MCF 10A (cell line): ENCODE measurements at regions not wholly inside any gene's neighbourhood (a gene's known extent, or its start where the extent isn't known, plus 50 kb on each side); places are given as distances from the start of the nearest gene placed in this dataset.

Source experiments
- BruUV-seq: library from RNA; stranded (reverse); fragments of 400-500 nt; replicated peaks from 2 replicates; lab custom pipeline; 2021; lab: Mats Ljungman, UMichigan
- CTCF ChIA-PET: fragments of 300-600 bp; sonication (Branson Sonifier 250); formaldehyde crosslinking; extraction: SDS; loops from one replicate; lab custom pipeline; 2021; ENCODE audit warnings: antibody characterized with exemption, inconsistent platforms; lab: Yijun Ruan, JAX
- POLR2A ChIA-PET: fragments of 300-600, 350-650 bp; sonication (Branson Sonifier 250); formaldehyde crosslinking; extraction: SDS; loops from one replicate; lab custom pipeline; 2020; ENCODE audit warnings: antibody characterized with exemption, inconsistent platforms; lab: Yijun Ruan, JAX
- DNase-seq: peaks from one replicate; pipeline ENCODE4 v3.0.0-alpha.2; 2018; ENCODE audit not compliant: unreplicated experiment
- H3K27ac Mint-ChIP-seq: one replicate; pipeline ENCODE4 v1.8.0; 2022; ENCODE audit warnings: mild to moderate bottlenecking, low read depth, mixed read lengths; ENCODE audit not compliant: unreplicated experiment
- H3K27me3 Mint-ChIP-seq: one replicate; pipeline ENCODE4 v1.8.0; 2022; ENCODE audit warnings: mixed read lengths; ENCODE audit not compliant: insufficient read depth, unreplicated experiment
- H3K36me3 Mint-ChIP-seq: one replicate; pipeline ENCODE4 v1.8.0; 2022; ENCODE audit warnings: mild to moderate bottlenecking, moderate library complexity, mixed read lengths; ENCODE audit not compliant: insufficient read depth, unreplicated experiment
- H3K4me1 Mint-ChIP-seq: one replicate; pipeline ENCODE4 v1.8.0; 2022; ENCODE audit warnings: mixed read lengths; ENCODE audit not compliant: insufficient read depth, unreplicated experiment
- H3K4me3 Mint-ChIP-seq: one replicate; pipeline ENCODE4 v1.8.0; 2022; ENCODE audit warnings: mild to moderate bottlenecking, moderate library complexity, mixed read lengths; ENCODE audit not compliant: unreplicated experiment
- H3K9me3 Mint-ChIP-seq: one replicate; pipeline ENCODE4 v1.8.0; 2022; ENCODE audit warnings: mixed read lengths; ENCODE audit not compliant: unreplicated experiment
- intact Hi-C: fragments of 100-400 bp; cut with micrococcal nuclease; formaldehyde crosslinking; loops from 2 replicates; pipeline ENCODE4 v1.14.1; 2022
- TF ChIP-seq, protein P1 (sequence below): fragments of 200-600 bp; IDR thresholded peaks from one replicate; pipeline ENCODE4 v1.8.0; 2022; ENCODE audit warnings: antibody characterized with exemption, mild to moderate bottlenecking; ENCODE audit not compliant: unreplicated experiment

DNA sequence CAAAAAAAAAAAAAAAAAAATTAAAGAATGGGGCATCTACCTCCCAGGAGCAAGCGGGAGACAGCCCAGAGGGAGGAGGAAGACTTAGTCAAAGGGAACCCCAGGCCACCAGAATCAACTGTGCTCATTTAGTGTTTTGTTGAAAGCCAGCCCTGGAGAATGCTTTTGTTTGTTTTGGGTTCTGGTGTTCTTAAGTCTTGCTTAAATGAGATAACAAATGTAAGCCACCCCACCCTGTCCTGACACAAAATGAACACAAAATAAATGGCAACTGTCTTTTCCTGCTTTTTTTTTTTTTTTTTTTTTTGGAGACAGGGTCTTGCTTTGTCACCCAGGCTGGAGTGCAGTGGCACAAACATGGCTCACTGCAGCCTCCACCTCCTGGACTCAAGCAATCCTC lies 165.0 kb upstream of the JARID2 start:
- Mint-ChIP-seq H3K4me3 (no peak overlapping the region), H3K36me3 (no peaks in the 10 kb centered on the region), H3K4me1 (no peaks in the 10 kb centered on the region), H3K27me3 (no peaks in the 10 kb centered on the region), H3K9me3 (no peaks in the 10 kb centered on the region), H3K27ac (no peak overlapping the region)
- intact Hi-C loops = no loop called here
- TF ChIP-seq, protein P1, sequence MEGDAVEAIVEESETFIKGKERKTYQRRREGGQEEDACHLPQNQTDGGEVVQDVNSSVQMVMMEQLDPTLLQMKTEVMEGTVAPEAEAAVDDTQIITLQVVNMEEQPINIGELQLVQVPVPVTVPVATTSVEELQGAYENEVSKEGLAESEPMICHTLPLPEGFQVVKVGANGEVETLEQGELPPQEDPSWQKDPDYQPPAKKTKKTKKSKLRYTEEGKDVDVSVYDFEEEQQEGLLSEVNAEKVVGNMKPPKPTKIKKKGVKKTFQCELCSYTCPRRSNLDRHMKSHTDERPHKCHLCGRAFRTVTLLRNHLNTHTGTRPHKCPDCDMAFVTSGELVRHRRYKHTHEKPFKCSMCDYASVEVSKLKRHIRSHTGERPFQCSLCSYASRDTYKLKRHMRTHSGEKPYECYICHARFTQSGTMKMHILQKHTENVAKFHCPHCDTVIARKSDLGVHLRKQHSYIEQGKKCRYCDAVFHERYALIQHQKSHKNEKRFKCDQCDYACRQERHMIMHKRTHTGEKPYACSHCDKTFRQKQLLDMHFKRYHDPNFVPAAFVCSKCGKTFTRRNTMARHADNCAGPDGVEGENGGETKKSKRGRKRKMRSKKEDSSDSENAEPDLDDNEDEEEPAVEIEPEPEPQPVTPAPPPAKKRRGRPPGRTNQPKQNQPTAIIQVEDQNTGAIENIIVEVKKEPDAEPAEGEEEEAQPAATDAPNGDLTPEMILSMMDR = no peak
- BruUV-seq = no TSS peak
- no peak for DNase-seq
- ChIA-PET CTCF (no interaction called here), POLR2A (no interaction called here)

DNA sequence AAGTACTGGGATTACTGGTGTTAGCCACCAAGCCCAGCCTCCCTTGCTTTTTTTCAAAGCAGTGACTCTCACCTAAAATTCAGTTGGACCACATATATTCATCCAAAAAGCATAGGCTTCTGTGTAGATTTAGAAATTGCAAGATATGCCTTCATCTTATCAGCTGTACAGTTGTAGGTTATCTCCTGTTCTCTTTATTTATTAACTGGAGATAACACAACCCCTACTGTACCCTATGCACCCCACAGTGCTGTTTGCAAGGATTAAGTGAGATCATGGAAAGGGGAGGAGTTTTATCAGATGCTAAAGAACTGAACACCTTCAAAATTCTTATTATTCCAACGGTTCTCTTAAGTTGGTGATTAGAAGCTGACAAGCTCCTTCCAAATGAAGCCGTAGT lies 164.4 kb upstream of the JARID2 start:
- TF ChIP-seq, protein P1 = no peak
- Mint-ChIP-seq H3K27ac (no peak overlapping the region), H3K36me3 (no peaks in the 10 kb centered on the region), H3K9me3 (no peaks in the 10 kb centered on the region), H3K4me3 (no peak overlapping the region), H3K27me3 (no peaks in the 10 kb centered on the region), H3K4me1 (no peaks in the 10 kb centered on the region)
- POLR2A ChIA-PET = no interaction called here
- no TSS peak for BruUV-seq
- CTCF ChIA-PET = no interaction called here
- no peak for DNase-seq
- intact Hi-C loops = no loop called here

GRCh38 chr6:15082708-15083107 lies 163.2 kb upstream of the JARID2 start:
- no TSS peak for BruUV-seq
- H3K4me3 Mint-ChIP-seq = no peak overlapping the region
- CTCF ChIA-PET = no interaction called here

GRCh38 chr6:15086348-15087158 lies 159.3 kb upstream of the JARID2 start:
- Mint-ChIP-seq H3K4me1 (no peaks in the 10 kb centered on the region), H3K27me3 (no peaks in the 10 kb centered on the region), H3K36me3 (no peaks in the 10 kb centered on the region), H3K27ac (no peak overlapping the region), H3K9me3 (no peaks in the 10 kb centered on the region), H3K4me3 (no peak overlapping the region)
- TF ChIP-seq, protein P1 = no peak
- intact Hi-C loops = no loop called here
- CTCF ChIA-PET = interaction anchor here (0.7 kb wide), 1 partner anchor 777 kb away, joined by 5 read pairs; no protein-coding TSS in a partner anchor
- BruUV-seq = no TSS peak
- DNase-seq = no peak
- POLR2A ChIA-PET = interaction anchor here (0.6 kb wide), 1 partner anchor 808 kb away, joined by 3 read pairs; no protein-coding TSS in a partner anchor

More at GRCh38 chr6:15082708-15083107, 163.2 kb upstream of the JARID2 start:
- no peaks in the 10 kb centered on the region for H3K4me1 Mint-ChIP-seq
- H3K27me3 Mint-ChIP-seq = no peaks in the 10 kb centered on the region
- no peaks in the 10 kb centered on the region for H3K9me3 Mint-ChIP-seq
- intact Hi-C loops = no loop called here
- DNase-seq = no peak
- TF ChIP-seq, protein P1 = no peak
- no peak overlapping the region for H3K27ac Mint-ChIP-seq
- POLR2A ChIA-PET = no interaction called here
- no peaks in the 10 kb centered on the region for H3K36me3 Mint-ChIP-seq
